ENCODE measurements at regions not wholly inside any gene's neighbourhood (a gene's known extent, or its start where the extent isn't known, plus 50 kb on each side); places are given as distances from the start of the nearest gene placed in this dataset.

DNA sequence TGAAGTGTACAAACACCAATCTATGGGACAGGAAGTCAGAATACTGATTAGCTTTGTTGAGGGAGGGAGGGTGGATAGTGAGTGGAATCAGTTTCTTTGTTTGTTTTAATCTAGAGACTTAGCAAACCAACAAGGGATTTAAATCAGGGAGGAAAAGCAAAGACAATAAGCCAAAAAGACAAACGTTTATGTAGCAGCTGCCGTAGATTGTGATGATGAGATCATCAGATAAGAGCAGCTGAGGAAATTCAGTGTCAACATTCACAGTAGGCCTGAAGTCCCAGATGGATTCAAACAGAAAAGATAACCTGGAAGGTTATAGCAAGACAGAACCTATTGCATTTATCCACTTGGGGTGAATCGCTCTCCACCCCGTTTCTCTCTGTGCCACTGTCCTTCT lies 104.9 kb upstream of the SYNDIG1 start:
- H3K36me3 Mint-ChIP-seq (ENCODE audit: low read depth, unreplicated experiment): no peaks in the 10 kb centered on the region
- peaks cover 1% of the 10 kb centered on the region for H3K27me3 Mint-ChIP-seq (ENCODE audit: unreplicated experiment)
- DNase-seq (ENCODE audit: low spot score): no peak
- H3K4me3 Mint-ChIP-seq (ENCODE audit: unreplicated experiment): no peak overlapping the region
- peak overlapping the region; percentile 20 for H3K27ac Mint-ChIP-seq (ENCODE audit: unreplicated experiment)
- no peaks in the 10 kb centered on the region for H3K9me3 Mint-ChIP-seq (ENCODE audit: unreplicated experiment)
- TF ChIP-seq, protein P1, sequence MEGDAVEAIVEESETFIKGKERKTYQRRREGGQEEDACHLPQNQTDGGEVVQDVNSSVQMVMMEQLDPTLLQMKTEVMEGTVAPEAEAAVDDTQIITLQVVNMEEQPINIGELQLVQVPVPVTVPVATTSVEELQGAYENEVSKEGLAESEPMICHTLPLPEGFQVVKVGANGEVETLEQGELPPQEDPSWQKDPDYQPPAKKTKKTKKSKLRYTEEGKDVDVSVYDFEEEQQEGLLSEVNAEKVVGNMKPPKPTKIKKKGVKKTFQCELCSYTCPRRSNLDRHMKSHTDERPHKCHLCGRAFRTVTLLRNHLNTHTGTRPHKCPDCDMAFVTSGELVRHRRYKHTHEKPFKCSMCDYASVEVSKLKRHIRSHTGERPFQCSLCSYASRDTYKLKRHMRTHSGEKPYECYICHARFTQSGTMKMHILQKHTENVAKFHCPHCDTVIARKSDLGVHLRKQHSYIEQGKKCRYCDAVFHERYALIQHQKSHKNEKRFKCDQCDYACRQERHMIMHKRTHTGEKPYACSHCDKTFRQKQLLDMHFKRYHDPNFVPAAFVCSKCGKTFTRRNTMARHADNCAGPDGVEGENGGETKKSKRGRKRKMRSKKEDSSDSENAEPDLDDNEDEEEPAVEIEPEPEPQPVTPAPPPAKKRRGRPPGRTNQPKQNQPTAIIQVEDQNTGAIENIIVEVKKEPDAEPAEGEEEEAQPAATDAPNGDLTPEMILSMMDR (IDR thresholded peaks at IDR 0.05; ENCODE audit: unreplicated experiment): no peak
- peaks cover 31% of the 10 kb centered on the region for H3K4me1 Mint-ChIP-seq (ENCODE audit: unreplicated experiment)

DNA sequence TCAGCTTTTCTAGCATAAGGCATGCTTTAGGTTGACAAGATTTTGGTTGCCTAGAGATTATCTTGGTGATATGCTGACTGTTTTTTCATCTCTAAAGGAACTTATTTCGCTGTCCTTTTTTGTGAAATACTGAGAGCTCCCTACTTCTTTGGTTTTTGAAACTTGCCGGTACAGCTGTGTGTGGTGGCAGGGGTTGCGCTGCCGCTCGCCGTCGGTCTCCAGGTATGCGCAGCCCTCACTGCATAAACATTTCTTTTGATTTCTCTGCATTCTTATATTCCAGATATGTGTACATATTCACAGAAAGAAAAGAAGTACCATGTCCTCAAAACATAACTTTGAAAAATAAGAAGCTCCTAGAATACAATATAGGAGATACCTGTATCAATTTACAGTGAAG lies 106.4 kb upstream of the SYNDIG1 start:
- no peak for DNase-seq (ENCODE audit: low spot score)
- H3K36me3 Mint-ChIP-seq (ENCODE audit: low read depth, unreplicated experiment): no peaks in the 10 kb centered on the region
- no peak overlapping the region for H3K27ac Mint-ChIP-seq (ENCODE audit: unreplicated experiment)
- no peaks in the 10 kb centered on the region for H3K9me3 Mint-ChIP-seq (ENCODE audit: unreplicated experiment)
- TF ChIP-seq, protein P1 (IDR thresholded peaks at IDR 0.05; ENCODE audit: unreplicated experiment): no peak
- no peak overlapping the region for H3K4me3 Mint-ChIP-seq (ENCODE audit: unreplicated experiment)
- H3K27me3 Mint-ChIP-seq (ENCODE audit: unreplicated experiment): peaks cover 2% of the 10 kb centered on the region
- H3K4me1 Mint-ChIP-seq (ENCODE audit: unreplicated experiment): peaks cover 45% of the 10 kb centered on the region

DNA sequence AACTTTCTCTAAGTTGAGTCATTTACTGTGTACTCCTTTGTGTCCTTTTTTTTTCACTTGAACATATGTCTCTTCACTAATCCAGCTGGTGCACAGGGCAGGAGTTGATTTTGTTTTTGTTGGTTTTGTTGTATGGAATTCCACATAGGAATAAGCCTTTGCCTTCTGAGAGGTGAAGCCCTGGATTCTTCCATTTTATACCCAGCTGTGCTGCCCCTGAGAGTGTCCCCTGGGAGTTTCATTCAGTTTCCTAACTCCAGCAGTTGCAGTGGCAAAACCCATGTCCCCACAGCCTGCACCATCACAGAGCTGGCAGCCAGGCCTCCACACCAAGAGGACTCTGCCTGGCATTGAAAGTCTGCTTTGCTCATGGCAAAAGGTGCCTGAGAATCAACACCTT lies 107.3 kb upstream of the SYNDIG1 start:
- peaks cover 51% of the 10 kb centered on the region for H3K4me1 Mint-ChIP-seq (ENCODE audit: unreplicated experiment)
- no peaks in the 10 kb centered on the region for H3K36me3 Mint-ChIP-seq (ENCODE audit: low read depth, unreplicated experiment)
- peaks cover 3% of the 10 kb centered on the region for H3K27me3 Mint-ChIP-seq (ENCODE audit: unreplicated experiment)
- DNase-seq (ENCODE audit: low spot score): no peak
- no peak overlapping the region for H3K4me3 Mint-ChIP-seq (ENCODE audit: unreplicated experiment)
- TF ChIP-seq, protein P1 (IDR thresholded peaks at IDR 0.05; ENCODE audit: unreplicated experiment): no peak
- no peaks in the 10 kb centered on the region for H3K9me3 Mint-ChIP-seq (ENCODE audit: unreplicated experiment)
- H3K27ac Mint-ChIP-seq (ENCODE audit: unreplicated experiment): no peak overlapping the region

DNA sequence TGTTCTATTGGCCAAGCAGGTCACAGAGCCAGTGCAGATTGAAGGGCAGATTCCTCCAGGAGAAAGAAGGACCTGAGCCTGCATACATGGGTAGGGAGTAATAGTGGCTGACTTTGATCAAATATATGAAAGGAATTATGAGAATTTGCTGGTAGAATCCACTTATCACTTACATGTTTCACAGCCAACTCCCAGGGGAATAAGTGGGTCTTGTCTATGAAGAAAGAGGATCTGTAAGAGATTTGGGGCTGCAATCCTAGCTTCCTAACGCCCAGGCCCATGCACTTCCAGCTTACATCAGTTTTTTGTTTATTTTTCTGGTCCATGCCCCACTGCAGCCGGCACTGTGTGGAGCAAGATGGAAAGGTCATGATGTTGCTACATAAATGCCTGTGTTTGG lies 107.9 kb upstream of the SYNDIG1 start:
- Mint-ChIP-seq H3K4me3 (ENCODE audit: unreplicated experiment) (no peak overlapping the region), H3K9me3 (ENCODE audit: unreplicated experiment) (no peaks in the 10 kb centered on the region), H3K36me3 (ENCODE audit: low read depth, unreplicated experiment) (no peaks in the 10 kb centered on the region), H3K27ac (ENCODE audit: unreplicated experiment) (no peak overlapping the region), H3K4me1 (ENCODE audit: unreplicated experiment) (peaks cover 54% of the 10 kb centered on the region), H3K27me3 (ENCODE audit: unreplicated experiment) (peaks cover 3% of the 10 kb centered on the region)
- no peak for DNase-seq (ENCODE audit: low spot score)
- TF ChIP-seq, protein P1 (IDR thresholded peaks at IDR 0.05; ENCODE audit: unreplicated experiment): no peak

DNA sequence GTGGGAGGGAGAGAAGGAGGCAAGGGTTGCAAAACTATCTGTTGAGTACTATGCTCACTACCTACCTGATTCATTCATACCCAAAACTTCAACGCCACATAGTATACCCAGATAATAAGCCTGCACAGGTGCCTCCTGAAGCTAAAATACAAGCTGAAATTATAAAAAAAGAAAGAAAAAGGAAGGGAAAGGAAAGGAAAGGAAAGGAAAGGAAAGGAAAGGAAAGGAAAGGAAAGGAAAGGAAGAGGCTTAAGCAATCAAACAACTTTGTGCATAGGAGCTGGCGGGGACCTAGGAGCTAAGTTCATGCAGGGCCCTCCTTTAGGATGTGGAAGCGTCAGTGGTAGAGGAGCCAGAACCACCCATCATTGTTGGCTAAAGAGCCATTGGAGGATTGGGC lies 108.9 kb upstream of the SYNDIG1 start:
- no peak overlapping the region for H3K4me3 Mint-ChIP-seq (ENCODE audit: unreplicated experiment)
- H3K4me1 Mint-ChIP-seq (ENCODE audit: unreplicated experiment): peaks cover 55% of the 10 kb centered on the region
- no peaks in the 10 kb centered on the region for H3K9me3 Mint-ChIP-seq (ENCODE audit: unreplicated experiment)
- peaks cover 3% of the 10 kb centered on the region for H3K27me3 Mint-ChIP-seq (ENCODE audit: unreplicated experiment)
- no peak for DNase-seq (ENCODE audit: low spot score)
- H3K36me3 Mint-ChIP-seq (ENCODE audit: low read depth, unreplicated experiment): no peaks in the 10 kb centered on the region
- TF ChIP-seq, protein P1 (IDR thresholded peaks at IDR 0.05; ENCODE audit: unreplicated experiment): no peak
- H3K27ac Mint-ChIP-seq (ENCODE audit: unreplicated experiment): no peak overlapping the region
